GM12878 (cell line): ENCODE measurements at regions not wholly inside any gene's neighbourhood (a gene's known extent, or its start where the extent isn't known, plus 50 kb on each side); places are given as distances from the start of the nearest gene placed in this dataset.

Experiments
- ATAC-seq: fragments of 200-7000 bp; cut with Tn5 transposase; 3 replicates; pipeline ENCODE4 v1.9.1; 2020; ENCODE audit warnings: mild to moderate bottlenecking, moderate library complexity
- BruUV-seq: library from RNA; stranded (reverse); fragments of 400-500 nt; replicated peaks from 2 replicates; lab custom pipeline; 2021; lab: Mats Ljungman, UMichigan
- CTCF ChIA-PET: fragments of 300-600 bp; sonication (Branson Sonifier 250); formaldehyde crosslinking; extraction: SDS; loops from one replicate; lab custom pipeline; 2021; ENCODE audit warnings: inconsistent platforms; lab: Yijun Ruan, JAX
- POLR2A ChIA-PET: fragments of 350-600 bp; formaldehyde crosslinking; extraction: SDS; loops from one replicate; lab custom pipeline; 2021; ENCODE audit warnings: inconsistent platforms; lab: Charles Lee
- RAD21 ChIA-PET: fragments of 300-600 bp; sonication (Branson Sonifier 250); formaldehyde crosslinking; loops from one replicate; lab custom pipeline; 2023; ENCODE audit warnings: antibody characterized with exemption; ENCODE audit not compliant: unreplicated experiment; lab: Charles Lee
- SMC1A ChIA-PET: fragments of 300-600 bp; sonication (Branson Sonifier 250); formaldehyde crosslinking; loops from one replicate; lab custom pipeline; 2023; ENCODE audit not compliant: unreplicated experiment, uncharacterized antibody; lab: Charles Lee
- DNase-seq: peaks from one replicate; pipeline ENCODE4 v3.0.0-alpha.2; 2011; ENCODE audit warnings: low read depth, low spot score
- FAIRE-seq: peaks from 3 replicates; lab custom pipeline; 2011; peaks lifted over from hg19 to GRCh38; lab: Jason Lieb, UNC
- H2AFZ ChIP-seq: 2 replicates; pipeline ENCODE4 v1.6.0; 2011; ENCODE audit warnings: low read depth, low read length, control low read depth; ENCODE audit not compliant: control insufficient read depth
- H3K27ac ChIP-seq: 2 replicates; pipeline ENCODE4 v1.5.1; 2011; ENCODE audit warnings: control low read depth; ENCODE audit not compliant: control insufficient read depth, insufficient read depth
- H3K27me3 ChIP-seq, 2 experiments: replicated peaks in 1 of 2; 2 replicates each; pipeline versions ENCODE4 v1.6.0 to v1.6.1; 2011; ENCODE audit warnings: low read length in 1 of 2; ENCODE audit not compliant: control insufficient read depth in 2 of 2, insufficient read depth in 2 of 2
- H3K36me3 ChIP-seq, 2 experiments: 2 replicates each; pipeline ENCODE4 v1.5.1; 2011; ENCODE audit warnings: low read length in 1 of 2; ENCODE audit not compliant: control insufficient read depth in 2 of 2, insufficient read depth in 2 of 2
- H3K4me1 ChIP-seq: 2 replicates; pipeline ENCODE4 v1.6.1; 2011; ENCODE audit warnings: mild to moderate bottlenecking, low read length, moderate library complexity, mixed read lengths; ENCODE audit not compliant: control insufficient read depth, insufficient read depth
- H3K4me2 ChIP-seq: 2 replicates; pipeline ENCODE4 v1.6.0; 2011; ENCODE audit warnings: control low read depth; ENCODE audit not compliant: control insufficient read depth, insufficient read depth
- H3K4me3 ChIP-seq: fragments of 200-600 bp; sonication (generic); 2 replicates; pipeline ENCODE4 v1.5.1; 2016
- H3K79me2 ChIP-seq: 2 replicates; pipeline ENCODE4 v1.6.0; 2011; ENCODE audit warnings: low read length; ENCODE audit not compliant: control insufficient read depth, insufficient read depth
- H3K9ac ChIP-seq: 2 replicates; pipeline ENCODE4 v1.8.0; 2011; ENCODE audit warnings: low read length, control low read depth, mixed read lengths; ENCODE audit not compliant: control insufficient read depth, insufficient read depth
- H3K9me3 ChIP-seq: replicated peaks from 3 replicates; pipeline ENCODE4 v1.5.1; 2011; ENCODE audit warnings: mild to moderate bottlenecking, low read length; ENCODE audit not compliant: control insufficient read depth, insufficient read depth
- H4K20me1 ChIP-seq: 2 replicates; pipeline ENCODE4 v1.6.0; 2011; ENCODE audit not compliant: control insufficient read depth, insufficient read depth
- BHLHE40 ChIP-seq, 2 experiments: fragments of 450-650 bp in 1 of 2; IDR thresholded peaks; 2 replicates each; pipeline ENCODE4 v1.6.1; 2011 to 2017; ENCODE audit warnings: low read depth in 2 of 2, borderline replicate concordance in 1 of 2, improper control_type of control experiment in 1 of 2, low read length in 1 of 2, mild to moderate bottlenecking in 1 of 2
- CBX5 ChIP-seq: sonication (generic); IDR thresholded peaks from 2 replicates; pipeline ENCODE4 v1.6.1; 2016; ENCODE audit warnings: low read depth, moderate library complexity, mild to moderate bottlenecking, inconsistent platforms
- ETV6 ChIP-seq, 2 experiments: fragments of 450-650 bp in 1 of 2; IDR thresholded peaks in 1 of 2; conservative IDR thresholded peaks in 1 of 2; 2 replicates each; pipeline ENCODE4 v1.6.1; 2014; ENCODE audit warnings: antibody characterized with exemption in 1 of 2, borderline replicate concordance in 1 of 2, low read depth in 1 of 2, mild to moderate bottlenecking in 1 of 2, moderate library complexity in 1 of 2
- EZH2 ChIP-seq: IDR thresholded peaks from 2 replicates; pipeline ENCODE4 v1.6.1; 2012; ENCODE audit warnings: low read depth, mild to moderate bottlenecking, control low read depth, inconsistent platforms, low read length, borderline replicate concordance; ENCODE audit not compliant: control insufficient read depth
- JUNB ChIP-seq: IDR thresholded peaks from 2 replicates; pipeline ENCODE4 v1.6.1; 2016; ENCODE audit warnings: antibody characterized with exemption, mild to moderate bottlenecking
- KLF5 ChIP-seq: fragments of 450-650 bp; IDR thresholded peaks from 2 replicates; pipeline ENCODE4 v1.6.1; 2014; ENCODE audit warnings: mild to moderate bottlenecking; ENCODE audit not compliant: partially characterized antibody
- LARP7 ChIP-seq: fragments of 450-650 bp; IDR thresholded peaks from 2 replicates; pipeline ENCODE4 v1.6.1; 2017; ENCODE audit warnings: mild to moderate bottlenecking
- MYC ChIP-seq: IDR thresholded peaks from 2 replicates; pipeline ENCODE4 v1.6.1; 2011; ENCODE audit warnings: mild to moderate bottlenecking, low read length, moderate library complexity, inconsistent platforms; ENCODE audit not compliant: insufficient read depth, insufficient replicate concordance, insufficient read length, severe bottlenecking
- RCOR1 ChIP-seq: conservative IDR thresholded peaks from 2 replicates; pipeline ENCODE4 v1.6.1; 2012; ENCODE audit warnings: low read depth, low read length, improper control_type of control experiment
- RELB ChIP-seq: fragments of 450-650 bp; IDR thresholded peaks from 2 replicates; pipeline ENCODE4 v1.6.1; 2017; ENCODE audit warnings: low read depth, mild to moderate bottlenecking, moderate library complexity
- SIN3A ChIP-seq: IDR thresholded peaks from 2 replicates; pipeline ENCODE4 v1.6.1; 2012; ENCODE audit warnings: low read depth, low read length, improper control_type of control experiment
- SREBF1 ChIP-seq: IDR thresholded peaks from 2 replicates; pipeline ENCODE4 v1.6.1; 2012; ENCODE audit warnings: mild to moderate bottlenecking, low read length
- TCF7 ChIP-seq: IDR thresholded peaks from 2 replicates; pipeline ENCODE4 v1.6.1; 2014; ENCODE audit warnings: antibody characterized with exemption, borderline replicate concordance
- YBX1 ChIP-seq: fragments of 450-650 bp; IDR thresholded peaks from 2 replicates; pipeline ENCODE4 v1.6.1; 2016; ENCODE audit warnings: antibody characterized with exemption
- YY1 ChIP-seq: IDR thresholded peaks from 2 replicates; pipeline ENCODE4 v1.6.1; 2011; ENCODE audit warnings: low read depth, mild to moderate bottlenecking, low read length
- ZNF687 ChIP-seq: fragments of 450-650 bp; IDR thresholded peaks from 2 replicates; pipeline ENCODE4 v1.6.1; 2017; ENCODE audit warnings: mild to moderate bottlenecking, moderate library complexity
- WGBS: methylation state at CpG from one replicate; pipeline ENCODE4 v1.1.6; 2016; ENCODE audit warnings: low lambda C conversion rate; ENCODE audit not compliant: insufficient replicate concordance, insufficient coverage; ENCODE audit errors: missing lambda C conversion rate; 5-methylcytosine and 5-hydroxymethylcytosine counted together
- in situ Hi-C: fragments of 300-500 bp; cut with MboI; formaldehyde crosslinking; loops from 9 replicates; pipeline ENCODE4 v1.14.3; 2018; ENCODE audit warnings: mixed read lengths
- intact Hi-C: fragments of 100-400 bp; cut with micrococcal nuclease; formaldehyde crosslinking; loops from one replicate; pipeline ENCODE4 v1.14.2; 2022; ENCODE audit not compliant: unreplicated experiment
- TF ChIP-seq, protein P1 (sequence below): fragments of 150-350 bp; IDR thresholded peaks from 2 replicates; pipeline ENCODE4 v1.6.1; 2014; ENCODE audit warnings: mild to moderate bottlenecking, low read depth, low read length

DNA sequence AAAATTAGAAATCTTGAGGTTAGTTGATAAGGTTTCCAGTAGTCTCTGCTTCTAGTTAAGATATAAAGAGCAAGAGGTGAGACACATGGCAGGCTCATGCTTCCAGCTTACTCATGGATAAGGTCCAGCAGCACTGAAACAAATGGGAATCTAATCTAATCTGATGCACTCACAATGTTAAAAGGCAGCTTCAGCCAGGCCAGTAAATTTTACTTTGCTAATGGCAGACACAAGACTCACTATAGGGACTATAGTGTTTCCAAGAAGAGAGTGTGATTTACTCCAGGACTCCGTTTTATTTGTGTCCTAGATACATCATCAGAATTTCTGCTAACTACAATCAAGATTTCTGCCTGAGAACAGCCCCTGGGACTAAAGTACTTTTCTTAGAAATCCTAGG, 324.8 kb downstream of the SMOC2 start (continued):
- TF ChIP-seq RELB (no peak), ETV6 (conservative IDR thresholded peaks at IDR 0.05 in 1 of 2, IDR thresholded peaks at IDR 0.05 in 1 of 2; ENCODE audit: borderline replicate concordance in 1 of 2, low read depth in 1 of 2) (no peak), KLF5 (no peak), YY1 (no peak)

DNA sequence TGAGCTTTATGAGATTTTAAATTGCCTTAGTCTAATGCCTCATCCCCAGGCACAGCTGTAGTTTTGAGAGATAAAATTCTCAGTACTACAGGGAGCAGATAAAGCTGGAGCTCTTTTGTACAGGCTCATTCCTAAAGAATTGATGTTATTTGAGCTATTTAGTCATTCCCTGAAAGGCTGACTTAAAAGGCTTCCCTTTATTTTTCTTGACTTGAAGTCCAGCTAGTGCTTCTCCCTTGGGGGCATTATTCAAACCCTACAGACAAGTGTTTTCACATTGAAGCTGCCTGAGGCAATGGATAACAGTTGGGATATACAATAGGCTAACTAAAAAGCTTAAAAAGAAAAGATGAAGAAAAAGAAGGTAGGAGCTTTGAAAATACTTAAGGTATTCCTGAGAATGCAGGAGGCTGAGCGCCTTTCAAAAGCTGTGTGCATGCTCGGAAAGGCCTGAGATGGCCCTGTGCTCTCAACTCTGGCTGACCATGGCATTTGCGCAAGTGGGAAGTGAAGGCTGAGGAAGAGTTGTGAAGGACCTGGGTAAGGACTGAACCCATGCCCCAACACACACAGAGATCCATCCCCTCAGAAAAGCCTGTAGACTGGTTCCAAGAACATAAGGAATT, 315.1 kb downstream of the SMOC2 start:
- Histone ChIP-seq H3K36me3 (no peaks in the 10 kb centered on the region), H3K4me2 (no peak overlapping the region), H3K27me3 (no peaks in the 10 kb centered on the region), H2AFZ (no peak overlapping the region), H4K20me1 (no peaks in the 10 kb centered on the region), H3K79me2 (no peaks in the 10 kb centered on the region), H3K4me1 (no peaks in the 10 kb centered on the region), H3K27ac (no peak overlapping the region), H3K9me3 (no peaks in the 10 kb centered on the region), H3K4me3 (no peak overlapping the region), H3K9ac (no peak overlapping the region)
- POLR2A ChIA-PET, result no interaction called here
- SMC1A ChIA-PET, result no interaction called here
- intact Hi-C loops, result no loop called here
- DNase-seq (no peak), FAIRE-seq (no peak), ATAC-seq (no peak)
- CTCF ChIA-PET, result no interaction called here
- in situ Hi-C loops, result no loop called here
- BruUV-seq, result no TSS peak
- 43% methylated on average over 3 of the region's 3 CpGs for WGBS
- RAD21 ChIA-PET, result no interaction called here
- no peak for TF ChIP-seq YBX1
- TF ChIP-seq MYC, result no peak
- TF ChIP-seq TCF7, result no peak
- TF ChIP-seq LARP7, result no peak
- no peak for TF ChIP-seq SREBF1
- TF ChIP-seq JUNB, result no peak
- no peak for TF ChIP-seq BHLHE40 (IDR thresholded peaks at IDR 0.05; ENCODE audit: borderline replicate concordance in 1 of 2, low read depth in 2 of 2, low read length in 1 of 2)
- TF ChIP-seq EZH2, result no peak
- no peak for TF ChIP-seq CBX5
- TF ChIP-seq ZNF687, result no peak
- TF ChIP-seq SIN3A, result no peak
- TF ChIP-seq, protein P1, sequence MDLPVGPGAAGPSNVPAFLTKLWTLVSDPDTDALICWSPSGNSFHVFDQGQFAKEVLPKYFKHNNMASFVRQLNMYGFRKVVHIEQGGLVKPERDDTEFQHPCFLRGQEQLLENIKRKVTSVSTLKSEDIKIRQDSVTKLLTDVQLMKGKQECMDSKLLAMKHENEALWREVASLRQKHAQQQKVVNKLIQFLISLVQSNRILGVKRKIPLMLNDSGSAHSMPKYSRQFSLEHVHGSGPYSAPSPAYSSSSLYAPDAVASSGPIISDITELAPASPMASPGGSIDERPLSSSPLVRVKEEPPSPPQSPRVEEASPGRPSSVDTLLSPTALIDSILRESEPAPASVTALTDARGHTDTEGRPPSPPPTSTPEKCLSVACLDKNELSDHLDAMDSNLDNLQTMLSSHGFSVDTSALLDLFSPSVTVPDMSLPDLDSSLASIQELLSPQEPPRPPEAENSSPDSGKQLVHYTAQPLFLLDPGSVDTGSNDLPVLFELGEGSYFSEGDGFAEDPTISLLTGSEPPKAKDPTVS, result no peak
- no peak for TF ChIP-seq RCOR1
